Colonic mucosa (tissue), 4 donors: ENCODE measurements at regions not wholly inside any gene's neighbourhood (a gene's known extent, or its start where the extent isn't known, plus 50 kb on each side); places are given as distances from the start of the nearest gene placed in this dataset.

Source experiments
- DNase-seq: peaks from one replicate; pipeline ENCODE4 v3.0.0-alpha.2; 2020
- H3K27ac ChIP-seq: fragments of 200-600 bp; one replicate; pipeline ENCODE4 v1.8.0; 2021
- H3K27me3 ChIP-seq: fragments of 200-600 bp; one replicate; pipeline ENCODE4 v1.8.0; 2021
- H3K36me3 ChIP-seq: fragments of 200-600 bp; one replicate; pipeline ENCODE4 v1.8.0; 2021
- H3K4me1 ChIP-seq: fragments of 200-600 bp; one replicate; pipeline ENCODE4 v1.8.0; 2021; ENCODE audit warnings: mild to moderate bottlenecking
- H3K4me3 ChIP-seq: fragments of 200-600 bp; one replicate; pipeline ENCODE4 v1.8.0; 2021
- H3K9ac ChIP-seq, 2 donors: one replicate each; pipeline ENCODE4 v1.7.0; 2013; ENCODE audit warnings: control low read depth in 2 of 2, low read depth in 2 of 2, low read length in 2 of 2
- H3K9me3 ChIP-seq: fragments of 200-600 bp; one replicate; pipeline ENCODE4 v1.8.0; 2021
- CTCF ChIP-seq: fragments of 200-600 bp; IDR thresholded peaks from one replicate; pipeline ENCODE4 v1.8.0; 2022; ENCODE audit warnings: antibody characterized with exemption, mild to moderate bottlenecking
- intact Hi-C: fragments of 100-400 bp; cut with DNase I; formaldehyde crosslinking; loops from one replicate; pipeline ENCODE4 v1.14.1; 2022
- donor health status: healthy.
- donor health status: DM: no; HTN: no; CAD: no.
- donor health status: DM: no; HTN: no; CAD: no.

- H3K27ac ChIP-seq, result no peak overlapping the region
- DNase-seq, result no peak
- H3K27me3 ChIP-seq, result no peaks in the 10 kb centered on the region
- no peak overlapping the region for H3K9ac ChIP-seq
- H3K36me3 ChIP-seq, result no peaks in the 10 kb centered on the region
- H3K9me3 ChIP-seq, result no peaks in the 10 kb centered on the region
- H3K4me3 ChIP-seq, result no peak overlapping the region
- intact Hi-C loops, result no loop called here
- no peaks in the 10 kb centered on the region for H3K4me1 ChIP-seq
- TF ChIP-seq CTCF, result no peak
Measured at GRCh38 chr10:111430070-111430469, 353.2 kb downstream of the ADRA2A start.

- no peaks in the 10 kb centered on the region for H3K36me3 ChIP-seq
- no peak for DNase-seq
- intact Hi-C loops, result no loop called here
- no peak for TF ChIP-seq CTCF
- no peaks in the 10 kb centered on the region for H3K9me3 ChIP-seq
- H3K4me3 ChIP-seq, result no peak overlapping the region
- no peaks in the 10 kb centered on the region for H3K27me3 ChIP-seq
- no peak overlapping the region for H3K27ac ChIP-seq
- no peaks in the 10 kb centered on the region for H3K4me1 ChIP-seq
- no peak overlapping the region for H3K9ac ChIP-seq
Measured at GRCh38 chr10:111432588-111432987, 355.8 kb downstream of the ADRA2A start.

- intact Hi-C loops, result no loop called here
Measured at GRCh38 chr10:111435871-111436270, 359.0 kb downstream of the ADRA2A start.

GRCh38 chr10:111439034-111439842, 362.4 kb downstream of the ADRA2A start:
- no peak overlapping the region for H3K27ac ChIP-seq
- H3K9ac ChIP-seq, result no peak overlapping the region
- intact Hi-C loops, result no loop called here
- H3K9me3 ChIP-seq, result no peaks in the 10 kb centered on the region
- H3K4me1 ChIP-seq, result no peaks in the 10 kb centered on the region
- TF ChIP-seq CTCF, result no peak
- H3K27me3 ChIP-seq, result no peaks in the 10 kb centered on the region
- H3K4me3 ChIP-seq, result no peak overlapping the region
- no peaks in the 10 kb centered on the region for H3K36me3 ChIP-seq
- no peak for DNase-seq

More at GRCh38 chr10:111435871-111436270, 359.0 kb downstream of the ADRA2A start:
- Histone ChIP-seq H3K9ac (no peak overlapping the region), H3K4me3 (no peak overlapping the region), H3K27me3 (no peaks in the 10 kb centered on the region), H3K36me3 (no peaks in the 10 kb centered on the region), H3K9me3 (no peaks in the 10 kb centered on the region), H3K27ac (no peak overlapping the region), H3K4me1 (no peaks in the 10 kb centered on the region)
- TF ChIP-seq CTCF, result no peak
- DNase-seq, result no peak

GRCh38 chr10:111440501-111440900, 363.7 kb downstream of the ADRA2A start:
- Histone ChIP-seq H3K36me3 (no peaks in the 10 kb centered on the region), H3K27ac (no peak overlapping the region), H3K4me3 (no peak overlapping the region), H3K27me3 (no peaks in the 10 kb centered on the region), H3K4me1 (no peaks in the 10 kb centered on the region), H3K9ac (no peak overlapping the region), H3K9me3 (no peaks in the 10 kb centered on the region)
- DNase-seq, result no peak
- intact Hi-C loops, result no loop called here
- TF ChIP-seq CTCF, result no peak
